T-helper 17 cell (primary cell): ENCODE measurements at regions not wholly inside any gene's neighbourhood (a gene's known extent, or its start where the extent isn't known, plus 50 kb on each side); places are given as distances from the start of the nearest gene placed in this dataset.

ENCODE experiments used
- ATAC-seq: fragments of 150-1000 bp; cut with Tn5 transposase; 2 replicates; pipeline ENCODE4 v1.10.0; 2021; ENCODE audit warnings: mild to moderate bottlenecking, moderate library complexity
- DNase-seq, 3 donors: peaks; one replicate each; pipeline versions ENCODE4 v3.0.0 to v3.0.0-alpha.2; 2020 to 2021
- H3K9me3 ChIP-seq: one replicate; pipeline ENCODE4 v1.7.0; 2013; ENCODE audit warnings: low read length, mild to moderate bottlenecking; ENCODE audit not compliant: control insufficient read depth, poor library complexity, severe bottlenecking
- H3K27ac Mint-ChIP-seq: one replicate; pipeline ENCODE4 v1.8.0; 2022; ENCODE audit warnings: mild to moderate bottlenecking, moderate library complexity, mixed read lengths
- H3K27me3 Mint-ChIP-seq: one replicate; pipeline ENCODE4 v1.8.0; 2022; ENCODE audit warnings: mixed read lengths
- H3K36me3 Mint-ChIP-seq: one replicate; pipeline ENCODE4 v1.8.0; 2022; ENCODE audit warnings: low read depth, mixed read lengths
- H3K4me1 Mint-ChIP-seq: one replicate; pipeline ENCODE4 v1.8.0; 2022; ENCODE audit warnings: mild to moderate bottlenecking, mixed read lengths
- H3K4me3 Mint-ChIP-seq: one replicate; pipeline ENCODE4 v1.8.0; 2022; ENCODE audit warnings: mild to moderate bottlenecking, moderate library complexity, mixed read lengths

DNA sequence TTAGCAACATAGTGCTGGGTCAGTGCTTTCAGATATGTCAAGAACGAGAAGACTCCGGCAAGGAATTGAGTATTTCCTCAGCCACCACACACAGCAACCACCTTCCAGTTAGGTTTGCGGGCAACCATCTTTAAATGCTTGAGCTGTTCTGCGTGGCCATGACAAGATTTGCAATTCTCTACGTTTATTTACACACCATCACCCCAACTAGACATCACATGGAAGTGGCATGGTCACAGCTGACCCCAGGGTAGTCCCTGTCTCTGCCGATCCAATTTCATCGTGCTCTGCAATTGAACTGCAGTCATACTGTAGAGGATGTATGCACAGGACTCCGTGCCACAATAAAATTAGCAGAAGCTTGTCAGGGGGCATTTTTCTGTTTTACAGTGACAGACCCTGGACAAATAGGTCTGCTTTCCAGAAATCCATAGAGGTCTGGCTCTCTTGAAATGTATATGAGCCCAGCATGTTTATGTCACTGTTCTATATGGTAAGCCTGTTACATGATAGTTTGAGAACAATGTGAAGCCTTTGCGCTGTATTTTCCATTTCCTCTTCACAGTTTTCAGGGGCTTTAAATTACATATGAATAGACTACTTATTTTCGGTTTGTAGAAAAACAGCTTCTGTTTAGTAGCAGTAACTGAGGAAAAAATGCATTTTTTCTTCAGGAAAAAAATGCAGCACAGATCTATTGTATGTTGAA lies 605.2 kb downstream of the NR4A2 start:
- ATAC-seq: no peak
- no peak overlapping the region for H3K4me3 Mint-ChIP-seq
- H3K27ac Mint-ChIP-seq: no peak overlapping the region
- DNase-seq: no peak
- no peaks in the 10 kb centered on the region for H3K36me3 Mint-ChIP-seq
- no peaks in the 10 kb centered on the region for H3K4me1 Mint-ChIP-seq
- H3K9me3 ChIP-seq: no peaks in the 10 kb centered on the region
- no peaks in the 10 kb centered on the region for H3K27me3 Mint-ChIP-seq

DNA sequence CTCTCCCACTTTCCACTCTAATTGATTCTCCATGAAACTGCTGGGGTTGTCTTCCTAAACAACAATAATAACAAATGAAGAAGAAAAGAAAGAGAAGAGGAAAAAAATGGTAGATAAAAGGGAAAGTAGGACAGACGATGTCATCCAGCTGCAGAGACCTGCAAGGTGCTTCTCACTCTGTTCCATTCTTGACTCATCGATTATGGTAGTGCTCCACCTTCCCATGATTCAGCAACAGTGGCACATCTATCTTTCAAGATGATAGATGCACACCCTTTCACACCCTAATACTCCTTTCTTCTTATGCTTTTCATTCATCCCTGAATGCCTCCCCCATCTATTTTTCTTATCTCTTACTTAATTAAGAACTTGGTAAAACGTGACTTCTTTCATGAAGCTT lies 610.2 kb downstream of the NR4A2 start:
- no peaks in the 10 kb centered on the region for H3K9me3 ChIP-seq
- no peak for ATAC-seq
- Mint-ChIP-seq H3K27ac (no peak overlapping the region), H3K36me3 (no peaks in the 10 kb centered on the region), H3K4me3 (no peak overlapping the region), H3K4me1 (no peaks in the 10 kb centered on the region), H3K27me3 (no peaks in the 10 kb centered on the region)
- no peak for DNase-seq

GRCh38 chr2:155715705-155716104 lies 616.8 kb downstream of the NR4A2 start:
- no peak for ATAC-seq

DNA sequence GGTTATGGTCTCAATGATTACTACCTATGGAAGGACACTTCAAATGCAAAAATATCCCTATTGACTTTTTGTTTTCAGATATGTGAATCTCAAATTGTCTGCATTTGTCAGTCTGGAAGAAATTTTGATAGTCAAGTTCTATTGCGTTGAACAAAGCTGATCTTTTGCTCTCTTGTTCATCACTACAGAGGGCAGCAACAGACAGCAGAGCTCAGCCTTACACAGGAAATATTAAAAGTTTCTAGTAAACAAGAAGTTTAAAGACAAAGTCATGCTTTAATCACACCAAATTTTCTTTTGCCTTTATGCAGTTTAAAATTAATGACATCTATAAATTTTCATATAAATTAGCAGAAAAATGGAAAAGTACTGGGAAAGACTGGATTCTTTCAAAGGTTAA lies 617.5 kb downstream of the NR4A2 start:
- Mint-ChIP-seq H3K27ac (no peak overlapping the region), H3K4me3 (no peak overlapping the region), H3K4me1 (no peaks in the 10 kb centered on the region), H3K27me3 (no peaks in the 10 kb centered on the region), H3K36me3 (no peaks in the 10 kb centered on the region)
- no peaks in the 10 kb centered on the region for H3K9me3 ChIP-seq
- DNase-seq (no peak), ATAC-seq (no peak)

More at GRCh38 chr2:155715705-155716104, 616.8 kb downstream of the NR4A2 start:
- H3K36me3 Mint-ChIP-seq: no peaks in the 10 kb centered on the region
- H3K4me1 Mint-ChIP-seq: no peaks in the 10 kb centered on the region
- no peak overlapping the region for H3K27ac Mint-ChIP-seq
- DNase-seq: no peak
- H3K9me3 ChIP-seq: no peaks in the 10 kb centered on the region
- H3K27me3 Mint-ChIP-seq: no peaks in the 10 kb centered on the region
- H3K4me3 Mint-ChIP-seq: no peak overlapping the region

GRCh38 chr2:155708071-155708470 lies 624.5 kb downstream of the NR4A2 start:
- no peaks in the 10 kb centered on the region for H3K9me3 ChIP-seq
- Mint-ChIP-seq H3K36me3 (no peaks in the 10 kb centered on the region), H3K27me3 (no peaks in the 10 kb centered on the region), H3K4me3 (no peak overlapping the region), H3K27ac (no peak overlapping the region), H3K4me1 (no peaks in the 10 kb centered on the region)
- no peak for DNase-seq
- ATAC-seq: no peak

GRCh38 chr2:155703917-155704316 lies 628.6 kb downstream of the NR4A2 start:
- H3K9me3 ChIP-seq: no peaks in the 10 kb centered on the region

GRCh38 chr2:155703048-155703447 lies 629.5 kb downstream of the NR4A2 start:
- ATAC-seq: no peak
- H3K27ac Mint-ChIP-seq: no peak overlapping the region
- H3K4me1 Mint-ChIP-seq: no peaks in the 10 kb centered on the region
- H3K36me3 Mint-ChIP-seq: no peaks in the 10 kb centered on the region
- H3K9me3 ChIP-seq: no peaks in the 10 kb centered on the region
- no peak overlapping the region for H3K4me3 Mint-ChIP-seq
- no peaks in the 10 kb centered on the region for H3K27me3 Mint-ChIP-seq
- DNase-seq: no peak

More at GRCh38 chr2:155703917-155704316, 628.6 kb downstream of the NR4A2 start:
- Mint-ChIP-seq H3K4me1 (no peaks in the 10 kb centered on the region), H3K4me3 (no peak overlapping the region), H3K27me3 (no peaks in the 10 kb centered on the region), H3K36me3 (no peaks in the 10 kb centered on the region), H3K27ac (no peak overlapping the region)
- ATAC-seq (no peak), DNase-seq (no peak)

GRCh38 chr2:155701721-155702120 lies 630.8 kb downstream of the NR4A2 start:
- DNase-seq (no peak), ATAC-seq (no peak)
- no peak overlapping the region for H3K27ac Mint-ChIP-seq
- no peaks in the 10 kb centered on the region for H3K9me3 ChIP-seq
- no peaks in the 10 kb centered on the region for H3K36me3 Mint-ChIP-seq
- H3K27me3 Mint-ChIP-seq: no peaks in the 10 kb centered on the region
- no peaks in the 10 kb centered on the region for H3K4me1 Mint-ChIP-seq
- no peak overlapping the region for H3K4me3 Mint-ChIP-seq

DNA sequence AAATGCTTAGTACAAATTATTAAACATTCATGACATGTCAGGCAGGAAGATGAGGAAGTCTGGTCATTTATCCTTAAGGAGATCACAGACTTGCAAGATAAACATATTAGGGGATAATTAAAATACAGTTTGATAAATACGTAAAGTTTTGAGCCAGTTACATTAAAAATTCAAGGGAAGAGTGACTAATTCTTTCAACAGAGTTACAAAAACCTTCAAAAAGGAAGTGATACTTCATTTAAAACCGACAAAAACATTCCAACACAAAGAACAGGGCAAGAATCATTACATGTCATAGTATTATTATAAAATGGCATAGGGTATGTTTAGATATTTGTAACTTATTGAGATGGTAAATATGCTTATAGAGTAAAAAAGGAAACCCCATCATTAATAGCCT lies 636.0 kb downstream of the NR4A2 start:
- no peak overlapping the region for H3K4me3 Mint-ChIP-seq
- ATAC-seq (no peak), DNase-seq (no peak)
- no peaks in the 10 kb centered on the region for H3K36me3 Mint-ChIP-seq
- H3K4me1 Mint-ChIP-seq: no peaks in the 10 kb centered on the region
- no peak overlapping the region for H3K27ac Mint-ChIP-seq
- no peaks in the 10 kb centered on the region for H3K9me3 ChIP-seq
- no peaks in the 10 kb centered on the region for H3K27me3 Mint-ChIP-seq

DNA sequence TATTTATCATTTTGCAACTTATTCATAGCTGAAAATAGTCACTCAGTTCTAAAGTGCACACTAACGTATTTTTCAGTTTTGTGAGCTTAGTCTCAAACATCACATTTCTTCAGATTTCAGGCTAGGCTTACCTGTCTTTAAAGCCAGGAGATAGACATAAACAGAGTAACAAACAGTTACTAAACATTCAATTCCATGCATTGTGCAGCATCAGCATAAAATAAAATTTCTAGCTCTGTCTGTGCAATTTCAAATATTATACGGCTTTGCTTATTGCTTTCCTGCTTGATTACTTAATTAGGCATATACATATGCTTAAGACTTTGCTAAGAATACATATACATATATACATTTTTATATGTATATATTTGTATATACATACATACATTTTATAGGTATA lies 637.0 kb downstream of the NR4A2 start:
- no peaks in the 10 kb centered on the region for H3K27me3 Mint-ChIP-seq
- H3K9me3 ChIP-seq: no peaks in the 10 kb centered on the region
- no peak overlapping the region for H3K27ac Mint-ChIP-seq
- ATAC-seq: no peak
- no peak overlapping the region for H3K4me3 Mint-ChIP-seq
- no peaks in the 10 kb centered on the region for H3K36me3 Mint-ChIP-seq
- no peaks in the 10 kb centered on the region for H3K4me1 Mint-ChIP-seq
- DNase-seq: no peak

DNA sequence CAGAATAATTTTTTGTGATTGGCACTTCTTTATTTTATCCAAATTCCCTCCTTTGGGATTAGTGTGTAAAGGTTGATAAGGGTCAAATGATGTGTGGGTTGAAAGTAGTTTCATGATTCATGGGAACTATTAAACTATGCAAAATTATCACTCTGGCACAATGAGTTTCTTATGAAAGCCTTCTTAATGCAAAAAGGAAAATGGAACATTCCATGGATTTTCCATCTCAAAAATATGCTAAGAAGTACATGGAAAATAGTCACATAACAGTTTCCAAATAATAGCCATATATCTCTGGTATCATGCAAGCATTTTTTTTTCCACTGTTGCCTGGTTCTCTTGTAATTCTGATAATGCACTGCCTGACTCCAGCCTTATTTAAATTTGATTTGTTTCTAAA lies 639.7 kb downstream of the NR4A2 start:
- H3K27ac Mint-ChIP-seq: no peak overlapping the region
- no peak overlapping the region for H3K4me3 Mint-ChIP-seq
- no peaks in the 10 kb centered on the region for H3K36me3 Mint-ChIP-seq
- DNase-seq (no peak), ATAC-seq (no peak)
- H3K4me1 Mint-ChIP-seq: no peaks in the 10 kb centered on the region
- no peaks in the 10 kb centered on the region for H3K27me3 Mint-ChIP-seq
- H3K9me3 ChIP-seq: no peaks in the 10 kb centered on the region

DNA sequence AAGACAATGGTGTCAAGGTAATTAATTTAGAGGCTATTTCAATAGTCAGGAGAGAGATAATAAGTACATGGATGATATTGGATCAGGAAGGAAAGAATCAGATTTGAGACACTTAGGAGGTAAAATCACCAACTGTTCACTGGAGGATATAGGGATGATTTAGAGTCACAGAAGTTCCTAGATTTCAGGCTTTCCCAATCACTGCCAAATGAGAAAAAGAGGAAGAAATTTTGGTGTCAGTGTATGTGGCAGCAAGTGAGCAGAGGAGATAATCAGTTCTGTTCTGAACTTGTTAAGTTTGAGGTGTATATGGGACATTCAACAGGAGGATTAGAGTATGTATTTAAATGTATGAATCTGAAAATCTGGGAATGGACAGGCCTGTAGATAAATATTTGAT lies 640.4 kb downstream of the NR4A2 start:
- no peak overlapping the region for H3K27ac Mint-ChIP-seq
- H3K9me3 ChIP-seq: no peaks in the 10 kb centered on the region
- ATAC-seq (no peak), DNase-seq (no peak)
- H3K36me3 Mint-ChIP-seq: no peaks in the 10 kb centered on the region
- no peaks in the 10 kb centered on the region for H3K27me3 Mint-ChIP-seq
- no peaks in the 10 kb centered on the region for H3K4me1 Mint-ChIP-seq
- no peak overlapping the region for H3K4me3 Mint-ChIP-seq

- H3K27ac Mint-ChIP-seq: no peak overlapping the region
- no peak for DNase-seq
- no peaks in the 10 kb centered on the region for H3K4me1 Mint-ChIP-seq
- H3K9me3 ChIP-seq: no peaks in the 10 kb centered on the region
- no peaks in the 10 kb centered on the region for H3K36me3 Mint-ChIP-seq
- no peak for ATAC-seq
- H3K27me3 Mint-ChIP-seq: no peaks in the 10 kb centered on the region
- no peak overlapping the region for H3K4me3 Mint-ChIP-seq
Observed at GRCh38 chr2:155690785-155691184, 641.7 kb downstream of the NR4A2 start.

DNA sequence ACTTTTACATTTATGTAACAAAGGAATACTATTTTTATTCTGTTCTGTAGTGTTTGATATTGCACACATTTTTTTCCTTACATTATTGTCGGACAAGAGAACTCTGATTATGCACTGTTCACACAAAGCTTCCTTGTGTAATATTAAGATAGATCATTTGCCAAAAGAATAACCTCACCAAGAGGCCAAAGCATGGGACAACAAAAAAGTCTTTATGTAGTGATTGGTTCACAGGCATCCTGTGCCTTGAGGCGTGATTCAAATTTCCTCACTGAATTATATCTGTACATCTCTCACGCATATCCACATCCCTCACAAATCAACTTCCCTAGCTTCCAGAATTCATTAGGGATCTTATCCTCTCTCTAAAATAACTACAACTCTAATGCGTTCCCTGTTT lies 642.7 kb downstream of the NR4A2 start:
- H3K4me3 Mint-ChIP-seq: no peak overlapping the region
- no peaks in the 10 kb centered on the region for H3K27me3 Mint-ChIP-seq
- no peak overlapping the region for H3K27ac Mint-ChIP-seq

More for the DNA sequence above, 642.7 kb downstream of the NR4A2 start:
- DNase-seq: no peak
- Mint-ChIP-seq H3K4me1 (no peaks in the 10 kb centered on the region), H3K36me3 (no peaks in the 10 kb centered on the region)
- no peaks in the 10 kb centered on the region for H3K9me3 ChIP-seq
- ATAC-seq: no peak
